HG03103 (cell line): ENCODE measurements at regions not wholly inside any gene's neighbourhood (a gene's known extent, or its start where the extent isn't known, plus 50 kb on each side); places are given as distances from the start of the nearest gene placed in this dataset.
"Not testable (repeated sequence)": the region's sequence is repeated elsewhere in the genome, so short reads cannot be mapped to it uniquely, and the experiment has no call there.

Experiments
- ATAC-seq: cut with Tn5 transposase; IDR thresholded peaks from one replicate; pipeline ENCODE4 v1.9.1; 2021; ENCODE audit warnings: low read depth; ENCODE audit not compliant: unreplicated experiment

DNA sequence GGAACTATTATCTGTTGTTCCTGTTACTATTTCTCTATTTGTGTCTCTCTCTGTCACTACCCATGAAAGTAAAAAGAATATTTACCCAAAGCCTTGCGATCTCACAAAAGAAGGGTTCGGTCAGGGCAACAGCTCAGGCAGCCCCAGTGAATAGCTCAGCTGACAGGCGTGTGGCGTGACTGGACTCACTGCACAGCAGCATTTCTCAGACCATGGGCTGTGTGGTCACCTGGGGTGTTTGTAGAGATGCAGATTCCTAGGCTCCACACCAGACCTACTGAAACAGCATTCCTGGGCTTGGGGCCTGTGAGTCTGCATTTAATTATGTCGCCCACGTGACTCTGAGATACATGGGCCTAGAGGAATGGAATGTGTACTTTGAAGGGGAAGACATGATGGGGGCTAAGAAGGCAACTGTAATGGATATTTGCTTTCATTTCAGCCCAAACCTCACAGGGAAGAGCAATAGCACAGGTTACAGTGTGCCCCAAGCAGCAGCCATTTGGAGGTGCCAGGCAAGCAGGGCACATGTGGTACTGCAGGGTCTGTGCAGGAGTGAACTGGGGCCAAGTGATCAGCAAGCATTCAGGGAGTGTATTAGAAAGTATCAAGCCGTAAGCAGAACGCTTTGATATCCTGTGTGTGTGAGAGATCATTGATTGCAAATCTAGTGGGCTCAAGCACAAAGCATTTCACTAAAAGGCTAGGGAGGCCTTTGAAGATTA lies 90.4 kb upstream of the RBMS1 start:
- ATAC-seq, result no peak

DNA sequence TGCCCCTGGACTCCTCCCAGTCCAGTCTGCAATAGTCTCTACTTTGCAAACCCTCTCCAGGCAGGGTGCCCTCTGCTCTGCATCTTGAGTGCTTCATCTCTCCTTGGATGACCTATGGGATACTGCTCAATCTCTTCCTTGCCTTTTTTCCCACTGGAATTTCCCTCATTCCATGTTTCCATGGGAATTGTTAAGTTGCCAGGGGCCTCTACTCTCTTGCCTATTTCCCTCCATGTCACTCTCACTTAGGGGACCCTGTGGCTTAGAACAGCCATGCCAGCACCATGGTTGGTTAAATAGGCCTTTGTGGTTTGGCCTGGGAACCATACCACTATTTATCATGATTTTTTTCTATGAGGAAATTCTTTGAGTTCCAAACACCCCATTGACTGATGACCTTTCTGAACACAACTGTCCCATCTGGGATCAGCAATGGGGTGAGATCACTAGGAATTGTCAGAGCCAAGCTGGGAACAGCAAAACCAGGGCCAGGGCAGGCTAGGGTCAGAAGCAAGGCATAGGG lies 91.4 kb upstream of the RBMS1 start:
- no peak for ATAC-seq

DNA sequence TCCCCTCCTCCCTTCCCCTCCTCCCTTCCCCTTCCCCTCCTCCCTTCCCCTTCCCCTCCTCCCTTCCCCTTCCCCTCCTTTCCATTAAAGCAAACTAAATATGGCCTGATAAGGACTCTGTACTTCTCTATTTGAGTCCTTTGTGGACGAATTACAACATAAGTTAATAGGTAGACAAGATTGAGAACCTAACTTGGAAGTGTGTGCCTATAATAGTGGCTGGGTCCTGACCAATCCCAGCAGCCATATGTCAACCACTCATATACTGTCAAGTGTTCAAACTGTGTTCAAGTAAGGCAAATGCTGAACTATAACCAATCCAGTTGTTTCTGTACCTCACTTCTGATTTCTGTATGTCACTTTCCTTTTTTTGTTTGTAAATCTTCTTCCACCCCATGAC lies 97.1 kb upstream of the RBMS1 start:
- ATAC-seq, result no peak

DNA sequence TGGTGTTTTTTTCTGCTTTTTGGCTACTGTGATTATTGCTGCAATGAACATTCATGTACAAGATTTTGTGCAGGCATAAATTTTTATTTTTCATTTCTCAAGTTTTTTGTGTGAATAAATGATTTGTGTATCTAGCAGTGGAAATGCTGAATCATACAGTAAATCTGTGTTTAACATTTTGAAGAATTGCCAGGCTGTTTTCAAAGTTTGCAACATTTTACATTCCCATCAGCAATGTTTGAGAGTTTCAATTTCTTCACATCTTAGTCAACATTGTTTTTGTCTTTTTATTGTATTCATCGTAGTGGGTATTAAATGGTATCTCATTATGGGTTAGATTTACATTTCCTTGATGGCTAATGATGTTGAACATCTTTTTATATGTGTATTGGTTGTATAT lies 98.8 kb upstream of the RBMS1 start:
- ATAC-seq, result no peak

DNA sequence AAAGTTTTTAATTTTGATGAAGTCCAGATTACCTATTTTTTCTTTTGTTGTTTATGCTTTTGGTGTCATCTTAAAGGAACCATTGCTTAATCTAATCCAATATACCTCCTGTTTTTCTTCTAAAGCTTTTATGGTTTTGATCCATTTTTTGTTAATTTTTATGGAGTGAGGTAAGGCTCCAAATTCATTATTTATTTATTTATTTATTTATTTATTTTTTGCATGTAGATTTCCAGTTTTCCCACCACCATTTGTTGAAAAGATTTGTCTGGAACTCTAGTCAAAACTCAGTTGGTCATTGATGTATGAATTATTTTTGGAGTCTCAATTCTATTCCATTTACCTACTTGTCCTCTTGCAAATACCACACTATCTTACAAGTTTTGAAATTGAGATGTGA lies 99.4 kb upstream of the RBMS1 start:
- ATAC-seq, result no peak

DNA sequence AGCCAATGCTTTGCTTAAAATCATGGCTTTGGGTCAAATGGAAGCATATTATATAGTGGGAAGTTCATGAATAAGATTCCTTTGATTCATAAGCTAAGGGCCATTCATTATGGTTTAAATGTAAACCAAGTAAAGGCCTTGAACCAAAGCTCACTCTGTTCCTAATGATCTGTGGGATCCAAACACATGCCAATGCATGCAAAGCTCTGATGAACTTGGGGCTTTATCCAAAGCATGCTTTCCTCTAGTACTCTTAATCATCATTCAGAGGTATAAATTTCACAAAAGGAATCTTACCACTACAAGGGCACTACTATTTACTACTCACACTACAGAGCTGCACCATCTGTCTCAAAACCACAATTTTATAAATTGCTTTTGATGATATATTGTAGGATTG lies 102.8 kb upstream of the RBMS1 start:
- no peak for ATAC-seq

DNA sequence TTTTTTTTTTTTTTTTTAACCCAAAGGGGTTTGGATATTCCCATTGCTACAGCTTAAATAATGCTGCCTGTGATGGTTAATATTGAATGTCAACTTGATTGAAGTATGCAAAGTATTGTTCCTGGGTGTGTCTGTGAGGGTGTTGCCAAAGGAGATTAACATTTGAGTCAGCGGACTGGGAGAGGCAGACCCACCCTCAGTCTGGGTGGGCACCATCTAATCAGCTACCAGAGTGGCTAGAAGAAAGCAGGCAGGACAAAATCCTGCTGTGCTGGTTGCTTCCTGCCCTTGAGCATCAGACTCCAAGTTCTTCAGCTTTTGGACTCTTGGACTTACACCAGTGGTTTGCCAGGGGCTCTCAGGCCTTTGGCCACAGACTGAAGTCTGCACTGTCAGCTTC lies 106.8 kb upstream of the RBMS1 start:
- not testable (repeated sequence) for ATAC-seq

DNA sequence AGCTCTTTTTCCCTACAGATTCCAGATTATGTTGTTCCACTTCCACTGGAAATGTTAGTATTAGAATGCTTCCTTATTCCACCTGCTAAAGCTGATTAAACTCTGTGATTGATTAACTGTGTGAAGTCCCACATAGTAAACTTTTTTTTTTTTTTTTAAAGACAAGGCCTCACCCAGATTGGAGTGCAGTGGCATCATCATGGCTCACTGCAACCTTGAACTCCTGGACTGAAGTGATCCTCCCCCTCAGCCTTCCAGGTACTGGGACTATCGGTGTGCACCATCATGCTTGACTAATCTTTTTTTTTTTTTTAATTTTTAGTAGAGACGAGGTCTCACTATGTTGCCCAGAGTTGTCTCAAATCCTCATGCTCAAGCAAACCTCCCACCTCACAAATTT lies 108.5 kb upstream of the RBMS1 start:
- ATAC-seq, result no peak

DNA sequence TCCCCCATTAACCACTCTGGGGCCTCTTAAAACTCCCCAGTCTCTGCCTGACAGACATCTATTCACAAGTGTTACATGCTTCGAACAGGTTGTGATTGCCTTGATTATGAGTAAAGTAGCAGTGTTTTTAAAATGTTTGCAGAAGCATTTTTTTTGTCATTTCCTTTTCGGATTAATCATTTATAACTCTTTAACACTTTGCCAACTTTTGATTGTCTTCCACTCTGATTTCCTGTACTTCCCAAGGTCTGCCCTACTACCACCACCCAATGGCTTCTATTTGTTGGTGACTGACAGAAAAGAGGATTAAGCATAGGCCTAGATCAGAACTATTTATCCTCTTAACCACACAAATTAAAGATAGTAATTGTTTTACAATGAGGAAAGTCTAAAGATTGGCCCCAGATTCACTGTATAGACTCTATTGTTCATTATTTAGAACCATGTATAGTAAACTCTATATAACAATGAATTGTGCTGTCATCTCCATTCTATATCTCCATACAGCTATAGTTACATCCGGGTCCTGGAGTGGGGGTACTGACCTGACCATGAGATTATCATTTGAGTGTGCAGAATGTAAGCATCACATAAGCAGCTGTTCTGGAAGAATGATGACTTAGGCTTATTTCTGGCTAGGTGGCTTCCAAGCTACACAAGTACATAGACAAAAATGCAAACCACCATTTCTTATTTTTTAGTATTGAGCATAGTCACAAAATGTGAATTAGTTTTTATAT lies 110.3 kb upstream of the RBMS1 start:
- no peak for ATAC-seq

DNA sequence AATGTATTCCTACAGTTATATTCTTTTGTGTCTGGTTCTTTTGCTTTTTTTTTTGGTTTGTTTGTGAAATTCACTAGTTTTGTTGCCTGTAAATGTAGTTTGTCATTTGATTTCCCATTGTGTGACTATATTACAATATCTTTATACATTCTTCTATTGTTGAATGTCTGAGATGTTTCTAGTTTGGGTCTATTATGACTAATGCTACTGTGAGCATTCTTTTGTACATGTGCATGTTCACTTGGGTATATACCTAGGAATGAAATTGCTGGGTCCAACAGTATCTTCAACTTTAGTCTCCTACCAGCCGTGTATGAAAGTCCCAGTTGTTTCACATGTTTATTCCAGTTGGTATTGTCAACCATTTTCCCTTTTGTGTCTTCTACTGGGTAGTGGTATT lies 112.7 kb upstream of the RBMS1 start:
- no peak for ATAC-seq

DNA sequence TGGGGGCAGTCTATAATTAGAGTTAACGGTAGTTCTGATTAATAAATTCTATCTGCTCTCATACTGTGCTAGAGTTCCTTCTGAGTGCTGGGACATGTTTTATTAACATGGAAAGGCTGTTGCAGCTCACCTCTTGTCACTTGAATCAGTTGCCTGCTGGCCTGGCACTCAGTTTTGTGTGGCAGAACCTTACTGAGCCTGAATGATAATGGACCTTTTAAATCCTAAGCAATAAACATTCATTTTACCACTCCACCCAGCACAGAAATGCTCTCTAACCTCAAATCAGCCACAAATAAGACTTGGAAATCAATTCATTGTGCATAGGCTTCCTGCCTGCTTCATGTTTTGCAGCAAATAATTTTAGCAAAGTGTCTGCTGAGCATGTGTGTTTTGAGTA lies 115.0 kb upstream of the RBMS1 start:
- no peak for ATAC-seq

DNA sequence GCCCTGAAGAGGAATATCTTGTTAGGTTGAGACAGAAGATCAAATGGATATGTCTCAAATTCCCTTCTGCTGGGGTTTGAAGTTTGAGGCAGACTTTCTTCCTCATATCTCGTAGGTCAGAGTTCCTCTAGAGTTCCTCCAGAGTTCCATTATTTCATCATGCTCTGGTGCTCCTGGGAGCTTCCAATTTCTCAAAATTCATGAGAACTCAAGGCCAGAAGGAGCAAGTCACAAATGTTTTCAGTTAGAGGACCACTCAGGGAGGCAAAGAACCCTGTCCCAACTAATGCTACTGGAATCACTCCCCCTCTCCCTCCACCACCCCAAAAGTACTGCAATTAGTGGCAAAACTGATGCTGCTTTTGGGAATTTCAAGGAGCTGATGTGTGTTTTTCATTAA lies 115.7 kb upstream of the RBMS1 start:
- no peak for ATAC-seq

DNA sequence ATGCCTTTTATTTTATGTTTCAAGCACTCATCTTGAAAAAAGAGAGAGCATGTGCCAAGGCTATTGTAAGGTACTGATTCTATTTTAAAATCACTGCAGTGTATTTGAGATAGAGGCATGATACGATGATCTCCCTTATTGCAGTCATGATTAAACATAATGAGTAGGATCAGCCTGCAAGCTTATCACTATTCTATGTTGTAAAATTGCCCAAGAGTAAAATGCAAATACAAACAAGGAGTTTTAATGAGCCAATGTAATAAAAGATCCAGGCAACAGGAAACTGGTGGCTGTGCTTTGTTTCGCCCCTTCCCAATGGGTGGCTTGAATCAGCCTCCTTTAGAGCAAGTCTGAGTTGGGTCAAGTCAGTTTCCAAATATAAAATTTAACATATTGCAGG lies 116.4 kb upstream of the RBMS1 start:
- ATAC-seq, result no peak

DNA sequence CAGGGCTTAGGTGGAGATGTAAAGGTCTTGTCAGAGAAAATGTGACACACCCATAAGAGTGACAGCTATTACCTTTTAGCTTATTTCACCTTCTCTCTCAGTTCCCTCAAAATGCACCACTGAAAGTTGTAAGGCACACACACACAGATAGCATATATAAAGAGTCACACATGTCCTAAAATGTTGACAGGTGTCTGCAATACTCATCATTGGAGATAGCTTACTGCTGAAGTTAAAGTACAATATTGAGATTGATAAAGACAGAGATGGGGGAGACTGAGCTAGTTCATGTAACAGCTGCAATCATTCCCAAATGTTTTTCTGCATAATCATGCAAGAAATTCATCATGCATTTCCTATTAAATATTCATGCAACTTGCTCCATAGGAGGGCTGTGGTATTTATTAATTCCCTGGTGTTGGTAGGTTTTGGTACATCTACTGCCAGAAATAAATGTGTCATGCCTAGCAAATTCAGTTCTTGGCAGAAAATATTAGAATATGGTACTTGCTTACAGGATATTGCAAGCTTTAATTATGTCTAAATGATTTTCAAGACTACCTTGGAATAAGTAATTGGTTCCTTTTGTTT lies 118.8 kb upstream of the RBMS1 start:
- ATAC-seq, result no peak

DNA sequence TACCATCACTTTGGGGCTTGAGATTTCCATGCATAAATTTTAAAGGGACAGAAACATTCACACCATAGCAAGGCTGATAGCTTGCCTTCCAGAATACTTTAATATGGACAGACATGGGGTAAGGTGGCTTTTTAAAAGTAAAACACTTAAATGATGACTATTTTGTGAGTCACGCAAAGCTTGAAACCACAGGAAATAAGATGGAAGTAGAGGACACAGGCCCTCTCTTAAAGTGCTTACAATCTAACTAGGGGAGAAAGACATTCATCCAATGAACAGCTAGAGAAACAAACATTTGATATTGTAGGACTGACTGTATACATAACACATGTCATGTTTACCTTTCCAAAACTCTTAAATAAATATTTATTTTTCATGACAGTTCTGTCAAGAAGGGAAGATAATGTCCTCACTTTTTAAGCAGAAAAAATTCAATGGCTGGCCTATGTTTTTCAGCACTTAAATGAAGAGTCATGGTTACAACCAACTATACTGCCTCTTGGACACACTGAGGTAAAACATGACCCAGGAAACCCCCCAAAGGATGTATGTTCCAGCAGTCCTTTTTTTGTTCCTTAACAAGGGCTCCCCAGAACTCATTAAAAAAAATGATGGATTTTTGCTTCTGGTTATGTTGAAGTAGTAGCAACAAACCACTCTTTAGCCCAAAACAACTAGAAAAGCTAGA lies 120.0 kb upstream of the RBMS1 start:
- no peak for ATAC-seq

DNA sequence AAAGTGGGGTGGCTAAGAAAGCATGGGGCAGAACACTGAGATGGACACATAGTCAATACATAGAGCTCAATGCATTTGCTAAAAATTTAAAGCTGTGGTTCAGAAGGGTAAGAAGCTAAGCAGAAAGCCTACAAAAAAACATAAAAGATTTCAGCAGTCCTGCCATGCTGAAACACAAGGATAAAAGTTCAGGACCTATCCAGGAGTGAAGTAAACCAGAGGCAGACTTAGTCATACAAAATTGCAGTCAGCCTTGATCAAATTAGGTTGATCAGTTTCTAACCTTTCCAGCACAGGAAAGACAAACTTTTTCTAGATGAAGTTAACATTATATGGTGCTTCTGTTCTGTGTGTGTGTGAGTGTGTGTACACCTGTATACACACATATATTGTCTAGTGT lies 120.8 kb upstream of the RBMS1 start:
- no peak for ATAC-seq

DNA sequence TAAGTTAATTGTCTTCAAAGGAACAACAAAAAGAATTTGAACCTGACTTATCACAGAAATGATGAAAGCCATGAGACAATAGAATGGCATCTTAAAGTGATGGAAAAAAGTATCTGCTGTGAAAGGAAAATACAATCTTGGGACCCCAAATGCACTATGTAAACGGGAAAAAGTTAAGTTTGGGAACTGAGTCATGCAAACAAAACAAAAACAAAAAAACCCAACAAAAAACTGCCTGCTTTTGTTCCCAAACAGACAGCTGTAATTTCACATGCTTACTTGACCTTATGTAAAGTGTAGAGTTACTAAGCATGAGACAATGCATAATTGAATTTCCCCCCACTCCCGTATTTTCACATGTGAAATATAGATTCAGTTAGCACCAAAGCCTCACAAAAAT lies 122.1 kb upstream of the RBMS1 start:
- ATAC-seq, result no peak

DNA sequence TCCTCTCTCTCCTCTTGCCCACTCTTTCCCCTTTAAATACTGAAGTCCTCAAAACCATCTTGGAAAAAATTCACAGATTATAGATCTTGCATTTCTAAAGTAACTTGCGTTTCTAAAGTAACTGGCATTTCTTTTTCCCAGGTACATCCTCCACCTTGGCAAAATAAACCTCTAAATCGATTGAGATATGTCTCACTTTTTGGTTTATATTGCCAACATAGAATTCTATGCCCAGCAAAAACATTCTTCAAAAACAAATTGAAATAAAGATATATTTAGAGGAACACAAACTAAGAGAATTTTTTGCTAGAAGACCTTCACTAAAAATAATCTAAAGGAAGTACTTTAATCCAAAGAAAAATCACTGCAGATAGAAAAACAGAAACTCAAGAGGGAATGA lies 122.5 kb upstream of the RBMS1 start:
- ATAC-seq, result no peak

DNA sequence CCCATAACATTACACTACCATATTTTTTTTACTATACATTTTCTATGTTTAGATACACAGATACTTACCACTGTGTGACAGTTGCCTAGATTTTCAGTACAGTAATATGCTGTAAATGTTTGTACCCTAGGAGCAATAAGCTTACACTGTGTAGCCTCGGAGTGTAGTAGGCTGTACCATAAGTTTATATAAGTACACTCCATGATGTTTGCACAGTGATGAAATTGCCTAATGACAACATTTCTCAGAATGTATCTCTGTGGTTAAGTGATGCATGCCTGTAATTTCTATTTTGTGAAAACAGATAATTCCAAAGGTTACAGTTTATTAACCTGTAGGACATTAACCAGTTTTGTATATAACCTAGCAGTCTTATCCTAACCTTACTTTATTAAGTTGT lies 128.1 kb upstream of the RBMS1 start:
- no peak for ATAC-seq

DNA sequence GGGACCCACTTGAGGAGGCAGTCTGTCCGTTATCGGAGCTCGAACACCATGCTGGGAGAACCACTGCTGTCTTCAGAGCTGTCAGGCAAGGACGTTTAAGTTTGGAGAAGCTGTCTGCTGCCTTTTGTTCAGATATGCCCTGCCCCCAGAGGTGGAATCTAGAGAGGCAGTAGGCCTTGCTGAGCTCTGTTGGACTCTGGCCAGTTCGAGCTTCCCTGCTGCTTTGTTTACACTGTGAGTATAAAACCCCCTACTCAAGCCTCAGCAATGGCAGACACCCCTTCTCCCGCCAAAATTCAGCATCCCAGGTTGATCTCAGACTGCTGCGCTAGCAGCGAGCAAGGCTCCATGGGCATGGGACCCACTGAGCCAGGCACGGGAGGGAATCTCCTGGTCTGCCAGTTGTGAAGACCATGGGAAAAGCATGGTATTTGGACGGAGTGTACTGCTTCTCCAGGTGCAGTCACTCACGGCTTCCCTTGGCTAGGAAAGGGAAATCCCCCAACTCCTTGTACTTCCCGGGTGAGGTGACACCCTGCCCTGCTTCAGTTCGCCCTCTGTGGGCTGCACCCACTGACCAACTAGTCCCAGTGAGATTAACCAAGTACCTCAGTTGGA lies 134.5 kb upstream of the RBMS1 start:
- ATAC-seq, result not testable (repeated sequence)

DNA sequence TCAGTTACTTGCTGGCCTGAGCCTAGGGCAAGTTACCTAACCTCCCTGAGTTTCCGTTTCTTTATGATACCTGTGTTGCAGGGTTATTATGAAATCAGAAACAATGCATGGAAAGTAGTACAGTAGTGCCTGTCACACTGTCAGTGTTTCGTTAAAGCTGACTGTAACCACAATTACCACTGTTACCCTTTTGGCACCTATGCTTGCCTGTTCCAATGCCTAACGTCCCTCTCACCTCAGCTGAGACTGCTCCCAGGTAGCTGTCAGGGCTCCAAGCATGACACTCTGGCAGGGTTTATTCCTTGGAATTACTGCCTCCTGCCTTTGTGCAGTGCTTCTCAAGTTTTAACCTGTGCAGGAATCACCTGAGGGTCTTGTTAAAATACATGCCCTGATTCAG lies 135.2 kb upstream of the RBMS1 start:
- ATAC-seq, result no peak
